ENCODE measurements at regions not wholly inside any gene's neighbourhood (a gene's known extent, or its start where the extent isn't known, plus 50 kb on each side); places are given as distances from the start of the nearest gene placed in this dataset.

- no peaks in the 10 kb centered on the region for H3K9me3 ChIP-seq
- H3K36me3 ChIP-seq = no peaks in the 10 kb centered on the region
- H3K27ac ChIP-seq = no peak overlapping the region
- intact Hi-C loops (cut with DNase I) = no loop called here
- no peaks in the 10 kb centered on the region for H3K27me3 ChIP-seq
- TF ChIP-seq POLR2A (IDR thresholded peaks at IDR 0.05) = no peak
- TF ChIP-seq CTCF (IDR thresholded peaks at IDR 0.05) = no peak
- TF ChIP-seq POLR2AphosphoS5 (IDR thresholded peaks at IDR 0.05; ENCODE audit: insufficient read depth in 1 of 2, low read depth in 1 of 2) = no peak
- DNase-seq (ENCODE audit: extremely low spot score in 2 of 2) = no peak
- H3K4me1 ChIP-seq = peaks cover 9% of the 10 kb centered on the region
- no peak overlapping the region for H3K4me3 ChIP-seq
These were observed 61.1 kb upstream of the SAMSN1 start for GRCh38 chr21:14607262-14607661.

DNA sequence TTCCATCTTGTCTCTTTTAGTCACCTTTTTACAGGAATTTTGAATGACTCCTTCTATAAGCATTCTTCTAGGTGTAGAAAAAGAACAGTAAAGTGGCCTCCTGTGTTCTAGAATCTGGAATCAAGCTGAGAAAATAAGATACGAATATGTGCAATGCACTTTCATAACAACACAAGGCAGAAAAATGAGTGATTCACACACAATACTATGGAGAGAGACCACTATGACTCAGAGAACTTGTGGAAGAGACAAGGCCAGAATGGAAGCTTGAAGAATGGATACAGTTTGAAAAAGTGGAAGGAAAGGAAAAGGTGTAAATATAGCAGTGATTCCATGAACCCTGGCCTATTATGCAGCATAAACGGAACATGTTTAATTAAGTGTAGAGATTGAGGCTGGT is 57.1 kb upstream of the SAMSN1 start:
- Histone ChIP-seq H3K27me3 (no peaks in the 10 kb centered on the region), H3K4me3 (no peak overlapping the region), H3K9me3 (no peaks in the 10 kb centered on the region), H3K27ac (no peak overlapping the region), H3K36me3 (no peaks in the 10 kb centered on the region), H3K4me1 (peaks cover 15% of the 10 kb centered on the region)
- DNase-seq (ENCODE audit: extremely low spot score in 2 of 2) = no peak
- TF ChIP-seq POLR2A (IDR thresholded peaks at IDR 0.05) (no peak), CTCF (IDR thresholded peaks at IDR 0.05) (no peak), POLR2AphosphoS5 (IDR thresholded peaks at IDR 0.05; ENCODE audit: insufficient read depth in 1 of 2, low read depth in 1 of 2) (no peak)
- intact Hi-C loops (cut with DNase I) = no loop called here

- Histone ChIP-seq H3K9me3 (no peaks in the 10 kb centered on the region), H3K4me3 (no peak overlapping the region), H3K4me1 (peaks cover 15% of the 10 kb centered on the region), H3K36me3 (no peaks in the 10 kb centered on the region), H3K27ac (no peak overlapping the region), H3K27me3 (no peaks in the 10 kb centered on the region)
- DNase-seq (ENCODE audit: extremely low spot score in 2 of 2) = no peak
- intact Hi-C loops (cut with DNase I) = no loop called here
- no peak for TF ChIP-seq POLR2A (IDR thresholded peaks at IDR 0.05)
- no peak for TF ChIP-seq CTCF (IDR thresholded peaks at IDR 0.05)
- TF ChIP-seq POLR2AphosphoS5 (IDR thresholded peaks at IDR 0.05; ENCODE audit: insufficient read depth in 1 of 2, low read depth in 1 of 2) = no peak
These were observed 56.4 kb upstream of the SAMSN1 start for GRCh38 chr21:14602382-14602958.

GRCh38 chr21:14600569-14601297 is 54.6 kb upstream of the SAMSN1 start:
- Histone ChIP-seq H3K9me3 (no peaks in the 10 kb centered on the region), H3K27ac (no peak overlapping the region)
- intact Hi-C loops (cut with DNase I) = no loop called here

More at GRCh38 chr21:14600569-14601297, 54.6 kb upstream of the SAMSN1 start:
- no peak for TF ChIP-seq CTCF (IDR thresholded peaks at IDR 0.05)
- TF ChIP-seq POLR2A (IDR thresholded peaks at IDR 0.05) = no peak
- no peak for TF ChIP-seq POLR2AphosphoS5 (IDR thresholded peaks at IDR 0.05; ENCODE audit: insufficient read depth in 1 of 2, low read depth in 1 of 2)
- no peaks in the 10 kb centered on the region for H3K36me3 ChIP-seq
- no peaks in the 10 kb centered on the region for H3K27me3 ChIP-seq
- no peak for DNase-seq (ENCODE audit: extremely low spot score in 2 of 2)
- H3K4me1 ChIP-seq = peaks cover 15% of the 10 kb centered on the region
- H3K4me3 ChIP-seq = no peak overlapping the region
